Mononuclear cell (primary cell): ENCODE measurements at regions not wholly inside any gene's neighbourhood (a gene's known extent, or its start where the extent isn't known, plus 50 kb on each side); places are given as distances from the start of the nearest gene placed in this dataset.

ENCODE experiments used
- H3K27me3 ChIP-seq: 2 replicates; pipeline ENCODE4 v1.6.0; 2011; ENCODE audit warnings: low read length, control low read depth; ENCODE audit not compliant: insufficient read depth
- H3K4me1 ChIP-seq: 2 replicates; pipeline ENCODE4 v1.5.1; 2011; ENCODE audit warnings: mild to moderate bottlenecking, low read length, control low read depth; ENCODE audit not compliant: insufficient read depth
- H3K4me3 ChIP-seq: 2 replicates; pipeline ENCODE4 v1.5.1; 2011; ENCODE audit warnings: mild to moderate bottlenecking, low read length, moderate library complexity
- H3K9me3 ChIP-seq: 2 replicates; pipeline ENCODE4 v1.5.1; 2011; ENCODE audit warnings: low read depth, mild to moderate bottlenecking, control low read depth, low read length

DNA sequence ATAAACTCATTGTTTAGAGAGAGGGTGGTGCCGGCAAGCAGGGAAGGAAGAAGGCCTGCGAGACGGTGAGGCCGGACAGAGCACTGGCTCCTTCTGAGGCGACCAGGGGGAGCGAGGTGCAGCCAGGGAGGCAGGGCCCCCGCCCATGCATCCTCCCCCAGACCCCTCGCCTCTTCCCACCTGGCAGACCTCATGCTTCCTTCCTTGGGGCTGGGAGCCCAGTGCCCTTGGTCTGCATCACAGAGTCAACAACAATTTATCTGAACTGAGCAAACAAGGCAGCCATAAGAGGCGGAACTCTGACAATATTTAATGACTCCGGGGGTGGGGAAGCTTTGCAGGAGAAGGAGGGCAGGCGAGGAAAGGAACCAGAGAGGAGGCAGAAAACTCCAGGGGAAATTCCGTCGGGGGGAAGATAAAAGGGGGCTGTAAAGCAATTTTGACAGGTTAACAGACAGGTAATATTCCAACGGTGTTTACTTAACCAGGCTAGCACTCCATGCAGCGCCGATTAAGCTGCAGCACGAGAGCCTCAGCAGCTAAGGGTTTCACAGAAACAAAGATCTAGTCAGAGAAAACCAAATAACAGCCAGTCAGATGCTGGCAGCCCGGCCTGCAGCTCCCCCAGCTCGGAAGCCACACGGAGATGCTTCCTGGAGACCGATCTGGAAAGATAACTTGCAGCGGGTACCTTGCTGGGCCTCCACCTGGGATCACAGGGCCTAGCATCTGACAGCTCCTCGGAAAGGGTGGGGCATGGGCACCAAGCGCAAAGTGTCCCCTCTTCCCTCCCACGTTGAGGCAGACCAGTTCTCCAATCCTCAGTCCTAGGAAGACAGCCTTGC, 398.2 kb downstream of the SOX9 start:
- H3K4me3 ChIP-seq = no peak overlapping the region
- H3K4me1 ChIP-seq = no peaks in the 10 kb centered on the region
- no peaks in the 10 kb centered on the region for H3K9me3 ChIP-seq
- H3K27me3 ChIP-seq = no peaks in the 10 kb centered on the region

DNA sequence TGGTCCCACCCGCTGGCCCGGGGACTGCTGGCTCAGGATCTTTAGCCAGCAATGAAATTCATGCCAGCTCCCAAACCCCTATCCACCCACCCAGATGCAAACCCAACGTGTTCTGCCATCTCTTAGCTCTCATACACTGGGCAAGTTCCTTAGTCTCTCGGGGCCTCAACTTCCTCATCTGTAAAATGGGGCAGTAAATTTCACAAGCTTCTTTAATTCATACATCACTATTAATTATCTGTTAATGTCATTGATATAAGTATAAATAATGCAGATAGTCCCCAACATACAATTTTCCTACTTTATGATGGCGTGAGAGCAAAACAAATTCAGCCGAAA, 398.7 kb downstream of the SOX9 start:
- Histone ChIP-seq H3K27me3 (no peaks in the 10 kb centered on the region), H3K9me3 (no peaks in the 10 kb centered on the region), H3K4me3 (no peak overlapping the region), H3K4me1 (no peaks in the 10 kb centered on the region)

DNA sequence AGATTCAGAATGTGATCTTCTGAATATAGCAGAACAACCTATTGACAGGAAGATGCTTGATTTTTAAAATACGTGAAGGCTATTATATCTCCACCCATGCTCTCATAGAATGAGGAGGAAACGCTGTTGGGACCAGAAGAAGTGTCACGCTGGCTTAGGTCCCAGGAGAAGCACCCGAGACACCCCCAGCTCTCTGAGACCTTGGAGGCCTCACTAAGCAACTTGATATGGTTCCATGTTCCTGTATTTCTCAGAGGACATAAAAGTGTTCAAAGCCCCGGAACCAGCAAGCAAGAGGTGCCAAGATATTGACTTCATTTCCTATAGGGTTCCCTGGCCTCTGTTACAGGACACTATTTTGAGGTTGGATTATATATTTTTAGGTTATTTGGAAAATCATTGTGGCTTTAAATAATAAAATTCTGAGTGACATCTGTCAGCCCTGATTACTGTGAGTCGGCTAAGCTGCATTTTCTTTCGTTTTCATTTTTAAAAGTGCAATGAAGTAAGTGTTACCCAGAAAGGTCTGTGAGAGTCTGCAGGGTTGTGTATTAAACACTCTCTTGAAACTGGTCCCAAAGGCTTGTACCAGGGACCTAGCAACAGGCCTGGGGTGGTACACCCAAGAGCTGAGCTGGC, 400.0 kb downstream of the SOX9 start:
- Histone ChIP-seq H3K4me3 (no peak overlapping the region), H3K9me3 (no peaks in the 10 kb centered on the region), H3K27me3 (no peaks in the 10 kb centered on the region)

DNA sequence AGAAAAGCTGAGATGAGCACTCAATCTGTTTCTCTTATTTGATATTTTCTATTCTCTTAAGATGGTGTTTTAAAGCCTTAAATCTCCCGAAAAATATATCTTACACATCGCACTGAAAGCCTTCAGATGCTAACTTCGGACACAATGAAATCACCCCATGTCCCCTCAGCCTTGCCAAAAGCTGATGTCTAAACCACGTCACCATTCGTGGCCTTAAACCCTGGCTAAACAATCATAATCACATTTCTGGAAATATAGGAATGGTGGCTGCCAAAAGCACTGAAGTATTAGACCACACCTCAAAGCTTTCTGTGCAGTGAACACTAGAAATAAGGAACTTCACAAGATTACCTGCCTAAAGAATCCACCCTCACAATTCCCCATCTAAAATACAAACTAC, 402.7 kb downstream of the SOX9 start:
- Histone ChIP-seq H3K4me1 (no peaks in the 10 kb centered on the region), H3K4me3 (no peak overlapping the region), H3K27me3 (no peaks in the 10 kb centered on the region), H3K9me3 (no peaks in the 10 kb centered on the region)

More for the DNA sequence above, 400.0 kb downstream of the SOX9 start:
- H3K4me1 ChIP-seq = no peaks in the 10 kb centered on the region

DNA sequence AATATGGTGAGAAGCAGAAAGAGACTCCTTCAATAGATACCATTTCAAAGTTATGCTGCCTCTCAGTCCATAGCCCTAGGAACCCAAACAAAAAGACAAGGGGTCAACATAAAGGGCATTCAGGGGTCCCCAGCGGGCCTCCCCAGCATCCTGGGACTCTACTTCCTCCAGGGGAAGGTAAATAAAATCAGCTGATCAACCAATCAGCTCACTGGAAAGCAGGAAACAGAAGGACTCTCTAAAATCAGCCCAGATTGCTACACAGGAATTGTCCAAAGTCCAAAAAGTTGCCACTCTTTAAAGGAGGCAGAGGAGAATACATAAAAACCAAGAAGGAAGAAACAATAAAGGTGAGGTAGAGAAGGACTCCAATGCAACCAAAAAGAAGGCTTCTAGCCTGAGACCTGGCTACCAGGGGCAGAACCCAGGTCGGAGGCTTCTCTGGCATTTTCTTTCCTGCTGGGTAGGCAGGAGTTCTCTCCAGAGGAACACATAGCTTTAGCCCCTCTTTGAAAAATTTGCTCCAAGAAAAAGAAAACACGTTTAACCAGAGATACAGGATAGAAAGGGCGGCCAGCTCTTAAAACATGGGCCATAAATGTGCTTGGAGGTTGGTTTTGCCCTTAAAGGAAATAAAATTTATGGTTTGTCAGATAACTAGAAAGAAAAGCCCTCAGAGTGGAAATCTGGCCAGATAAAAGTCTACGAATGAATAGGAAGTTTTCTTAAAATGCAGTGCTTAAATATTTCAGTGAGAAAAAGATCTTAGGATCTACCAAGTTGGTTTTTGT, 404.6 kb downstream of the SOX9 start:
- Histone ChIP-seq H3K4me1 (no peaks in the 10 kb centered on the region), H3K27me3 (no peaks in the 10 kb centered on the region), H3K4me3 (no peak overlapping the region), H3K9me3 (no peaks in the 10 kb centered on the region)

DNA sequence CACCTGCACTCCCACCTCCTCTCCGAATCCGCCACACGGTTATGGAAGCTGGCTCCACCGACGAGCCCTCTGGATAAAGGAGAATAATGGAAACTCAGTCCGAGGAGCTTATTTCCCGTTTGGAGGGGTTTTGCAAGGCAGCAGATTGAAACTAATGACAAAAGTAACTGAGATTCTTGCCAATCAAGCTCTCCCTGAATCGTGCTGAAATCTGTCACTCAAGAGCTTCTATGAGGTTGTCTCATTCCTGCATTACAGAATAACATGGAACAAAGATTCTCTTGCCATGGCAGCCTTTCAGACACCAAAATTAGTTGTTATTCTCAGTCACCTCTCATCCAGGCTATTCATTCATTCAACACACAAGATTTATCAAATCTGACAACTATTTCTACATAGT, 405.9 kb downstream of the SOX9 start:
- Histone ChIP-seq H3K27me3 (no peaks in the 10 kb centered on the region), H3K9me3 (no peaks in the 10 kb centered on the region), H3K4me3 (no peak overlapping the region), H3K4me1 (no peaks in the 10 kb centered on the region)

DNA sequence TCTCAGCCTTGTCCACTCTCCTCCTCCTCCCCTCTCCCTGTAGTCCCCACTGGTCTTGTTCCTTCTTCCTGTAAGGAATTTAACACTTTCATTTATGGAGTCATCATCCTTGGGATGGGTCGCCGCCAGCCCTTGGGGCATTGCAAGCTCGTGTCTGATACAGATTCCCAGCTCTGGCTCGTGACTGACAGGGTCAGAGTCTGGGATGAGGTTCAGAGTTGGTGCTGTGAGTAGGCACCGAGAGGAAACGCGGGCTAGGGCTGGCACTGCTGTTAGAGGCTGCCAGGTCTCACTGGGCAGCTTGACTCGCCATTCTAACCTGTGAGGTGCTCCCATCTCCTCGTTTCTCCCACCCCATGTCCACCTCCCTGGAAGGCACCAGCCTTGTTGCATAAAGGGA, 407.0 kb downstream of the SOX9 start:
- no peaks in the 10 kb centered on the region for H3K9me3 ChIP-seq
- no peak overlapping the region for H3K4me3 ChIP-seq
- H3K4me1 ChIP-seq = no peaks in the 10 kb centered on the region
- H3K27me3 ChIP-seq = no peaks in the 10 kb centered on the region

DNA sequence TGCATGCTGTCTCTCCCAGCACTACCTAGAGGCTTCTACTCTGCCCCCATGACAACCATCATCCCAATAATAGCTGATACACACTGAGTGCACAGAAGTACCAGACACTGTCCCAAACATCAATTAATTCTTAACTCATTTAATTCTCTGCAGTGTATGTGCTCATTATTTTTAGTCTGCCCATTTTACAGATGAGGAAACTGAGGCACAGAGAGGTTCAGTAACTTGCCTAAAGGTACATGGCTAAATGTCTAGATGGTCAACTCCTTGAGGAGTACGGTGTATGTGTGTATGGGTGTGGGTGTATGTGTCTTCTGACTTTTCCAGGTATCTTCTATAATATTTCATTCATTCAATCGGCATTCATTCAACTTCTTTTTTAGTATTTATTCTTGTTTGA, 407.9 kb downstream of the SOX9 start:
- no peaks in the 10 kb centered on the region for H3K27me3 ChIP-seq
- H3K4me1 ChIP-seq = no peaks in the 10 kb centered on the region
- H3K4me3 ChIP-seq = no peak overlapping the region
- no peaks in the 10 kb centered on the region for H3K9me3 ChIP-seq

DNA sequence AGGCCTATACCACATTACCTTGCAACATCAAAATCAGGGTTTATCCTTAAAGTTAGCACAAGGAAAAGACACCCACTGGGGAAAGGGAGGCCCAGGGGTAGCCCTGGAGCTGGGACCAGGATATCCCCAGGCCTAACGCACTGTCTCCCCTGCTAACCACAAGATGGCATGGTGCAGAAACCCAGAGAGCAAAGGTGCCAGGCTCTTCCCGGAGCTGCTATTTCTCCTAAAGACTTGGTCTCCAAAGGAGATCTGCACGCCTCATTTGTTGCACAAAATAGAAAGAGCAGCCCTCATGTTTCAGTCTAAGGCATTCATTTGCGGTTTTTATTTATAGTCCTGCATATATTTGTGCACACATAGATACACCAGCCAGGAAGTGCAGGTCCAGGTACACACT, 408.6 kb downstream of the SOX9 start:
- no peaks in the 10 kb centered on the region for H3K9me3 ChIP-seq
- H3K27me3 ChIP-seq = no peaks in the 10 kb centered on the region
- H3K4me3 ChIP-seq = no peak overlapping the region
- H3K4me1 ChIP-seq = no peaks in the 10 kb centered on the region

DNA sequence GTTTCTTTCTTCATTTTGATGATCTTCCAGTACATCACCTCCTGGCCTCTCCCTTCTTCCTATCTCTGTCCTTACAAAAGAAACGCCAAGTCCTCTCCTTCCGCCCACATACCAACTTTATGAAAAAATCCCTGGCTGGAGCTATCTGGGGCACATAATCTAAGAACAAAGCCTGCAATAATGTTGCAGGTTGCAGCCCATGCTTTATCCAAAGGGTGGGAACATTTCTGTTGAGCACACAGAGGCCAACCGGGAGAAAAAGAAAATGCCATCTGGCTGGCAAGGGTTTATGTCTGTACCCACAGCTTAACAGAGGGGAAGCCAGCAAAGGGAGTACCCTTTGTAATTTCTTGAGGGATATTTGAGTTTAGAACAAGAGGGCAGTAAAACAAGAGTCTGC, 409.6 kb downstream of the SOX9 start:
- no peak overlapping the region for H3K4me3 ChIP-seq

DNA sequence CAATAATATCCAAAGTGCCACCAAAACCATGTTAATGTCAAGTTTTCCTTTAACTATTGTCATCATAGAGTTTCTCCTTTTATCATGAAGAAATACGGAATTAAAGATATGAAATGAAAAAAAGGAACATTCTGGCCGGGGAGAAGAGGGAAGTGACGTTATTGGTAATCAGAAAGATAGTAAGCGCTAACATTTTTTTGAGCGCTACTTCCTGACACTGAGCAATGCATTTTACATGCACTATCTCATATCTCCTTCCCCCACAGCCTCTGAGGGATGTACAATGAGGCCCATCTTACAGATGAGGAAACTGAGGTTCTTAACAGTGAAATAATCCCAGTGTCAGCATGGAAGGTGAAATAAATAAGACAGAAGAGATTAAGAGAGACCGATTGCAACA, 410.9 kb downstream of the SOX9 start:
- Histone ChIP-seq H3K4me1 (no peaks in the 10 kb centered on the region), H3K9me3 (no peaks in the 10 kb centered on the region), H3K4me3 (no peak overlapping the region), H3K27me3 (no peaks in the 10 kb centered on the region)

More for the DNA sequence above, 409.6 kb downstream of the SOX9 start:
- Histone ChIP-seq H3K4me1 (no peaks in the 10 kb centered on the region), H3K9me3 (no peaks in the 10 kb centered on the region), H3K27me3 (no peaks in the 10 kb centered on the region)

DNA sequence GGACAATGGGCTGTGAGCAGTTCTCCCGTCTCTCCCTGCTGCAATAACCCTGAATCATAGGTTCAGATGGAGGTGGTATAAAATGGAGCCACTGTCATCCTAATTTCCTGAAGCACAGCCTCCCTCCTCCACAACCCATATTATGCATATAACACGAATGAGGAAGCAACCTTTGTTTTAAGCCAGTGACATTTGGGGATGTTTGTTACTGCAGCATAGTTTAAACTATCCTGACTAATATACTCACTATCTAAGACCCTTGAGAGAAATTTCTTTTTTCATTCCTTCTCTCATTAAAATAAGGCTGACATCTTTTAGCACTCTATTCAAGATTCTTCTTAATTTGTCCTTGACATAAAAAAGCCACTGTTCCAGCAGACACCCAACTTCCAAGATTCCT, 413.4 kb downstream of the SOX9 start:
- H3K9me3 ChIP-seq = no peaks in the 10 kb centered on the region
- H3K4me3 ChIP-seq = no peak overlapping the region
- no peaks in the 10 kb centered on the region for H3K4me1 ChIP-seq
- H3K27me3 ChIP-seq = peaks cover under 1% of the 10 kb centered on the region

DNA sequence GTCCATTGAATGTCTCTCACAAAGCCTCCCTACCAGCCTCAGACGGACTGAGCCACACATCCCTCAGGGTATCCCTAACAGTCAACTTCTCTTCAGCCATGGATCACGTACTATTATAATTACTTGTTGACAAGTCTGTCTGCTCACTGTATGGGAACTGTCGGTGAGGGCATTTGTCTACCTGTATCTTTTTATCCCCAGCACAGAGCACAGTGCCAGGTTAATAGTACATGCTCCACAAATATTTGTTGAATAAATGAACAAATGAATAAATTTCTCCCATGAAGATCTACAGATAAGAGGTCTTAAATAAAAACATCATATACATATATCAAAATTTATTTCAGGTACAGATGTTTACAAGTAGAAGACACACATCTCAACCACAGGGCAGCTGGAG, 414.0 kb downstream of the SOX9 start:
- peaks cover 6% of the 10 kb centered on the region for H3K27me3 ChIP-seq
- H3K4me1 ChIP-seq = no peaks in the 10 kb centered on the region
- no peak overlapping the region for H3K4me3 ChIP-seq
- H3K9me3 ChIP-seq = no peaks in the 10 kb centered on the region

DNA sequence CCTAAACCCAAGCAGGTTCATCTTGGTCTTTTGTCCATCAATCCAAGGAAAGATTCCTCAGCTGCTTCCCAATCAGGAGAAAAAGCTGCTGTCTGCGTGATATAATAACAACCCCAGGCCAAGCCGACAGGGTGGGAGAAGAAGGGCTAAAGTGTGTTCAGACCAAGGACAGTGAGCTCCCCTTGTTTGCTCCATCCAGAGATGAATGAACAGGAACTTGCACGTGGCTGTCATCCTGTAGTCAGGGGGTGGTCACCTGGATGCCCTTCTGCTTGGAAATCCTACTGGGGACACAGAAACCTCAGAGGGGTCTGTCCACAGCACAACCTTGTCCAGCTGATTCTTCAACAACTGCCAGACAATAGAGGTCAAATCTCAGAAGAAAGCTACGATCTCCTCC, 414.5 kb downstream of the SOX9 start:
- Histone ChIP-seq H3K4me3 (no peak overlapping the region), H3K9me3 (no peaks in the 10 kb centered on the region), H3K27me3 (peaks cover 7% of the 10 kb centered on the region), H3K4me1 (no peaks in the 10 kb centered on the region)

DNA sequence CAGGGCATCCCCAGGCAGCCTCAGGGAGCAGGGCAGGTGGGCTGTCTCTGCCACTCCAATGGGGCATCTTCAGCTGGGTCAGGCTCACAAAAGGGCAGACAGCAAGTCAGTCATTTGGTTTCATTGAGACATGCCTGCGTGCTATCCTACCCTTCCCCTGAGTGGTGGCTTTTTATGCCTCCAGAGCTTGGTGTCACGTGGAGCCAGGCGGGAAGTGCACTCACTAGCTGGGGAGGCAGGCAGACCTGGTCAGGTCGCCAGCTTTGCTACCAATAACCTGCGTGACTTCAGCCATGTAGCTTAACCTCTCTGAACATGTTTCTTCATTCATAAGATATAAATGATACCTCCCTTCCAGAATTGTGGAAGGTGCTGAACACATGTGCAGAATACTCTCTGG, 415.0 kb downstream of the SOX9 start:
- Histone ChIP-seq H3K27me3 (peaks cover 7% of the 10 kb centered on the region), H3K9me3 (no peaks in the 10 kb centered on the region), H3K4me3 (no peak overlapping the region), H3K4me1 (no peaks in the 10 kb centered on the region)
